Nephron progenitor cell (in vitro differentiated cells): ENCODE measurements at regions not wholly inside any gene's neighbourhood (a gene's known extent, or its start where the extent isn't known, plus 50 kb on each side); places are given as distances from the start of the nearest gene placed in this dataset.

Experiments
- DNase-seq: peaks from one replicate; pipeline ENCODE4 v3.0.0; 2021
- H3K27ac Mint-ChIP-seq: 2 replicates; pipeline ENCODE4 v1.8.0; 2021; ENCODE audit warnings: mild to moderate bottlenecking, moderate library complexity, mixed read lengths
- H3K27me3 Mint-ChIP-seq: 2 replicates; pipeline ENCODE4 v1.8.0; 2021; ENCODE audit warnings: mild to moderate bottlenecking, low read depth, mixed read lengths; ENCODE audit not compliant: poor library complexity
- H3K36me3 Mint-ChIP-seq: 2 replicates; pipeline ENCODE4 v1.8.0; 2021; ENCODE audit warnings: low read depth, mixed read lengths
- H3K4me1 Mint-ChIP-seq: 2 replicates; pipeline ENCODE4 v1.8.0; 2021; ENCODE audit warnings: mixed read lengths
- H3K4me3 Mint-ChIP-seq: 2 replicates; pipeline ENCODE4 v1.8.0; 2021; ENCODE audit warnings: mild to moderate bottlenecking, moderate library complexity, mixed read lengths
- H3K9me3 Mint-ChIP-seq: 2 replicates; pipeline ENCODE4 v1.8.0; 2021; ENCODE audit warnings: mild to moderate bottlenecking, moderate library complexity, mixed read lengths
- TF ChIP-seq, protein P1 (sequence below): fragments of 200-600 bp; sonication (generic); IDR thresholded peaks from 2 replicates; pipeline ENCODE4 v1.5.0; 2021; ENCODE audit warnings: antibody characterized with exemption

DNA sequence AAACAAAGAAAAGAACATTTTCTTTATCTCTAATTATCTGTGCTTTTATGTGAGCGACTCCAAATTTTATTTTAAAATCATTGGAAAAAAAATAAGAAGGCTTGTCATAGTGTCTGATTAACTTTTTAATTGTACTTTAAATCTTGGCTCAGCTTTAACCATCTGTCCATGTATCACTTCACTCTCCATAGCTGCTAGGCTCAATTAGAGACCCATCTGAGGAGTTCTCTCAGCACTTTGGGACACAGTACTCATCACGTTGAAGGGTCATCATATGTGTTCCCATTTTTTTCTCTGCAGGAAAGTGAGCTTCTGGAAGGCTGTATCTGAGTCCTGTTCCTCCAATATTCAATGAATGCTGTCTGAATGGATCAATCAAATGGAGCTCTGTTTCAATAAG is 908.5 kb upstream of the ROBO1 start:
- DNase-seq: no peak
- no peaks in the 10 kb centered on the region for H3K4me1 Mint-ChIP-seq
- no peaks in the 10 kb centered on the region for H3K36me3 Mint-ChIP-seq
- H3K27me3 Mint-ChIP-seq: no peaks in the 10 kb centered on the region
- TF ChIP-seq, protein P1, sequence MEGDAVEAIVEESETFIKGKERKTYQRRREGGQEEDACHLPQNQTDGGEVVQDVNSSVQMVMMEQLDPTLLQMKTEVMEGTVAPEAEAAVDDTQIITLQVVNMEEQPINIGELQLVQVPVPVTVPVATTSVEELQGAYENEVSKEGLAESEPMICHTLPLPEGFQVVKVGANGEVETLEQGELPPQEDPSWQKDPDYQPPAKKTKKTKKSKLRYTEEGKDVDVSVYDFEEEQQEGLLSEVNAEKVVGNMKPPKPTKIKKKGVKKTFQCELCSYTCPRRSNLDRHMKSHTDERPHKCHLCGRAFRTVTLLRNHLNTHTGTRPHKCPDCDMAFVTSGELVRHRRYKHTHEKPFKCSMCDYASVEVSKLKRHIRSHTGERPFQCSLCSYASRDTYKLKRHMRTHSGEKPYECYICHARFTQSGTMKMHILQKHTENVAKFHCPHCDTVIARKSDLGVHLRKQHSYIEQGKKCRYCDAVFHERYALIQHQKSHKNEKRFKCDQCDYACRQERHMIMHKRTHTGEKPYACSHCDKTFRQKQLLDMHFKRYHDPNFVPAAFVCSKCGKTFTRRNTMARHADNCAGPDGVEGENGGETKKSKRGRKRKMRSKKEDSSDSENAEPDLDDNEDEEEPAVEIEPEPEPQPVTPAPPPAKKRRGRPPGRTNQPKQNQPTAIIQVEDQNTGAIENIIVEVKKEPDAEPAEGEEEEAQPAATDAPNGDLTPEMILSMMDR: no peak
- H3K27ac Mint-ChIP-seq: no peak overlapping the region
- no peak overlapping the region for H3K4me3 Mint-ChIP-seq
- H3K9me3 Mint-ChIP-seq: no peaks in the 10 kb centered on the region

DNA sequence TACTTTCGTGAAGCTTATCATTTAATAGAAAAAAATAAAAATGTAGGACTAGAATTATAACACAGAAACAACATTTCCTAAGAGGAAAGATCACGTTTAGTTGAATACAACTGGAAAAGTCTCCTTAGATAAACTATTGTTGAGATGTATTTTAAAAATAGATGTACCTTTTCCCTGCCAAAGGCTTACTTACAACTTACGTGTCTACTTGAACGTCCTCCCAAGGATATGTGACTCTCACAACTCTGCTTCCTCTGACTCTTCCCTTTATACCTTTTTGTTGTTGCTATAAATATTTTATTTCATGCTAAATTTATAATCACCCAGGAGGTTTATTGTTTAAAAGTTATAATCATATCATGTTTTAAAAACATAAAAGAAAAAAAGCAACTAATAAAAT is 908.0 kb upstream of the ROBO1 start:
- no peak overlapping the region for H3K27ac Mint-ChIP-seq
- H3K4me3 Mint-ChIP-seq: no peak overlapping the region
- no peaks in the 10 kb centered on the region for H3K27me3 Mint-ChIP-seq
- H3K9me3 Mint-ChIP-seq: no peaks in the 10 kb centered on the region
- H3K36me3 Mint-ChIP-seq: no peaks in the 10 kb centered on the region
- no peak for DNase-seq
- TF ChIP-seq, protein P1: no peak
- H3K4me1 Mint-ChIP-seq: no peaks in the 10 kb centered on the region

DNA sequence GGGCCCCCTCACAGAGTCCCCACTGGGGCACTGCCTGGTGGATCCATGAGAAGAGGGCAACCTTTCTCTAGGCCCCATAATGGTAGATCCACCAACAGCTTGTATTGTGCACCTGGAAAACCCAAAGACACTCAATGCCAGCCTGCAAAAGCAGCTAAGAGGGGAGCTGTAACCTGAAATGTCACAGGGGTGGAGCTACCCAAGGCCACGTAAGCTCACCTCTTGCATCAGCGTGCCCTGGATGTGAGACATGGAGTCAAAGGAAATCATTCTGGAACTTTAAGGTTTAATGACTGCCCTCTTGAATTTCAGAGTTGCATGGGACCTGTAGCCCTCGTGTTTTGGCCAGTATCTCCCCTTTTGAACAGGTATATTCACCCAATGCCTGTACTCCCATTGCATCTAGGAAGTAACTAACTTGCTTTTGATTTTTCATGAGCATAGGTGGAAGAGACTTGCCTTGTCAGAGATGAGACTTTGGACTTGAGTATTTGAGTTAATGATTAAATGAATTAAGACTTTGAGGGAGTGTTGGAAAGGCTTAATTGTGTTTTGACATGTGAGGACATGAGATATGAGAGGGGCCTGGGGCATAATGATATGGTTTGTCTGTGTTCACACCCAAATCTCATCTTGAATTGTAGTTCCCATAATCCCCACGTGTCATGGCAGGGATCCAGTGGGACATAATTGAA is 900.9 kb upstream of the ROBO1 start:
- Mint-ChIP-seq H3K9me3 (peaks cover 25% of the 10 kb centered on the region), H3K4me3 (no peak overlapping the region), H3K36me3 (no peaks in the 10 kb centered on the region), H3K27ac (no peak overlapping the region), H3K4me1 (no peaks in the 10 kb centered on the region), H3K27me3 (no peaks in the 10 kb centered on the region)
- no peak for DNase-seq
- TF ChIP-seq, protein P1: no peak

DNA sequence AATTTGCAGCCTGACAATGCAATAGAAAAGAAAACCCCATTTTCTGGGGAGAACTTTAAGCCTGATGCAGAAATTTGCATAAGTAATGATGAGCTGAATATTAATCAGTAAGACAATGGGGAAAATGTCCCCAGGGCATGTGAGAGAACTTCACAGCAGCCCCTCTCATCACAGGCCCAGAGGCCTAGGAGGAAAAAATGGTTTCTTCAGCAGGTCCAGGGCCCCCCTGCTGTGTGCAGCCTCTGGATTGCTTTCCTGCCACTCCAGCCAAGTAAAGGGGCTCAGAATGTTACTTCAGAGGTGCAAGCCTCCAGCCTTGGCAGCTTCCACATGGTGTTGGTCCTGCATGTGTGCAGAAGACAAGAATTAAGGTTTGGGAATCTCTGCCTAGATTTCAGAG is 900.3 kb upstream of the ROBO1 start:
- H3K27ac Mint-ChIP-seq: no peak overlapping the region
- TF ChIP-seq, protein P1: no peak
- peaks cover 25% of the 10 kb centered on the region for H3K9me3 Mint-ChIP-seq
- no peak for DNase-seq
- H3K4me3 Mint-ChIP-seq: no peak overlapping the region
- no peaks in the 10 kb centered on the region for H3K36me3 Mint-ChIP-seq
- H3K4me1 Mint-ChIP-seq: no peaks in the 10 kb centered on the region
- H3K27me3 Mint-ChIP-seq: no peaks in the 10 kb centered on the region

DNA sequence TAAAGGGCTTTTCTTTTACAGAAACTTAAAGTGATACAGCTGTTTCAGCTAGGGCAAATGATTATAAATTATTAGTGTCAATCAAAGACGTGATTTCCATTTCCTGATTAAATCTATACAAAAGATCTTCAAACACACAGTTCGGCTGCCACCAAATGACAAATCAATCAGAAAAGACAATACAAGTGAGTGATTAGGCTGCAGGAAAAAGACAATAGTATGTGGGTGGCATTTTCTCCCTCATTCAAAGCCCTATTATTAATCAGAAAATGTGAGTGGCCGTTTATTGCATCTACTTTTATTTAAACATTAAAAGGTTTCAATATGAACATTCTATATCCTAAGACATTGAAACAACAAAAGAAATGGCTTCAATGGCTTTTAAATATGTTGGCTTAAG is 895.6 kb upstream of the ROBO1 start:
- H3K36me3 Mint-ChIP-seq: peaks cover 4% of the 10 kb centered on the region
- no peaks in the 10 kb centered on the region for H3K4me1 Mint-ChIP-seq
- H3K9me3 Mint-ChIP-seq: peaks cover 18% of the 10 kb centered on the region
- no peak overlapping the region for H3K27ac Mint-ChIP-seq
- no peak for DNase-seq
- no peaks in the 10 kb centered on the region for H3K27me3 Mint-ChIP-seq
- H3K4me3 Mint-ChIP-seq: no peak overlapping the region
- TF ChIP-seq, protein P1: no peak

DNA sequence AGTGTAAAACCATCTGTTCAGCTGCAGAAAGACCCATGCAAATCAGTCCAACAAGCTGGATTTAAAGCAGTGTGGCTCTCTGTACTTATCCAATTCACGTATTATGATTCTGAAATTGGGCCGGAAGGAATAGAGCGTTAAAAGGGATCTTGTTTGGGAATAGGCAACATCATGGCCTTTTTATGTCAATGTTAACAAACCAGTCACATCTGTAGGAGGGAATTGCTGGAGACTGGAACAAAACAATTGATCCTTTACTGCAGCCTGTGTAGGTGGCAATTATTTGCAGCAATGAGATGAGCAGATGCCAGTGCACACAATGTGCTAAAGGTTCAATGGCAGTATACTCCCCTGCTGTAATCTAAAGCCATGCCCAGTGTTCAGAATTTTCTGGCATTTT is 887.4 kb upstream of the ROBO1 start:
- Mint-ChIP-seq H3K4me1 (no peaks in the 10 kb centered on the region), H3K27ac (no peak overlapping the region), H3K36me3 (peaks cover 4% of the 10 kb centered on the region), H3K27me3 (no peaks in the 10 kb centered on the region), H3K4me3 (no peak overlapping the region), H3K9me3 (peaks cover 15% of the 10 kb centered on the region)
- no peak for DNase-seq
- TF ChIP-seq, protein P1: no peak
